HG03108 (cell line): ENCODE measurements at regions not wholly inside any gene's neighbourhood (a gene's known extent, or its start where the extent isn't known, plus 50 kb on each side); places are given as distances from the start of the nearest gene placed in this dataset.

Experiments used
- ATAC-seq: cut with Tn5 transposase; IDR thresholded peaks from one replicate; pipeline ENCODE4 v1.9.1; 2021; ENCODE audit warnings: moderate library complexity; ENCODE audit not compliant: unreplicated experiment

- ATAC-seq: no peak
Observed at GRCh38 chr16:64544859-64545258, 577.0 kb downstream of the CDH11 start.

GRCh38 chr16:64543441-64543840 lies 578.4 kb downstream of the CDH11 start:
- no peak for ATAC-seq

- ATAC-seq: no peak
Observed at GRCh38 chr16:64543031-64543430, 578.8 kb downstream of the CDH11 start.

- no peak for ATAC-seq
Observed at GRCh38 chr16:64542152-64542551, 579.7 kb downstream of the CDH11 start.

GRCh38 chr16:64541621-64542020 lies 580.2 kb downstream of the CDH11 start:
- ATAC-seq: no peak

GRCh38 chr16:64540434-64540833 lies 581.4 kb downstream of the CDH11 start:
- no peak for ATAC-seq

- ATAC-seq: no peak
Observed at GRCh38 chr16:64539811-64540371, 582.0 kb downstream of the CDH11 start.

GRCh38 chr16:64534180-64534780 lies 587.6 kb downstream of the CDH11 start:
- ATAC-seq: no peak

GRCh38 chr16:64532691-64533090 lies 589.2 kb downstream of the CDH11 start:
- no peak for ATAC-seq

GRCh38 chr16:64532117-64532516 lies 589.7 kb downstream of the CDH11 start:
- no peak for ATAC-seq

- ATAC-seq: no peak
Observed at GRCh38 chr16:64531401-64531800, 590.5 kb downstream of the CDH11 start.

- no peak for ATAC-seq
Observed at GRCh38 chr16:64522548-64522947, 599.3 kb downstream of the CDH11 start.

- ATAC-seq: no peak
Observed at GRCh38 chr16:64513871-64514270, 608.0 kb downstream of the CDH11 start.

GRCh38 chr16:64507240-64508024 lies 614.4 kb downstream of the CDH11 start:
- no peak for ATAC-seq

- no peak for ATAC-seq
Observed at GRCh38 chr16:64499211-64499610, 622.7 kb downstream of the CDH11 start.

GRCh38 chr16:64498363-64498762 lies 623.5 kb downstream of the CDH11 start:
- no peak for ATAC-seq

GRCh38 chr16:64493709-64494108 lies 628.2 kb downstream of the CDH11 start:
- ATAC-seq: no peak

GRCh38 chr16:64489449-64489848 lies 632.4 kb downstream of the CDH11 start:
- ATAC-seq: no peak

GRCh38 chr16:64486561-64486960 lies 635.3 kb downstream of the CDH11 start:
- no peak for ATAC-seq

GRCh38 chr16:64481497-64481896 lies 640.4 kb downstream of the CDH11 start:
- no peak for ATAC-seq

- ATAC-seq: no peak
Observed at GRCh38 chr16:64478252-64478906, 643.5 kb downstream of the CDH11 start.
